Epithelial cell of esophagus (primary cell): ENCODE measurements at regions not wholly inside any gene's neighbourhood (a gene's known extent, or its start where the extent isn't known, plus 50 kb on each side); places are given as distances from the start of the nearest gene placed in this dataset.

Source experiments
- DNase-seq: peaks from one replicate; pipeline ENCODE4 v3.0.0; 2010; ENCODE audit warnings: low read depth
- H3K4me3 ChIP-seq: 2 replicates; pipeline ENCODE4 v1.5.1; 2011; ENCODE audit warnings: mild to moderate bottlenecking, low read length, control low read depth
- TF ChIP-seq, protein P1 (sequence below): IDR thresholded peaks from 2 replicates; pipeline ENCODE4 v1.5.1; 2011; ENCODE audit warnings: low read depth, mild to moderate bottlenecking, low read length, control low read depth, inconsistent platforms; ENCODE audit not compliant: insufficient read depth; ENCODE audit errors: missing control alignments

DNA sequence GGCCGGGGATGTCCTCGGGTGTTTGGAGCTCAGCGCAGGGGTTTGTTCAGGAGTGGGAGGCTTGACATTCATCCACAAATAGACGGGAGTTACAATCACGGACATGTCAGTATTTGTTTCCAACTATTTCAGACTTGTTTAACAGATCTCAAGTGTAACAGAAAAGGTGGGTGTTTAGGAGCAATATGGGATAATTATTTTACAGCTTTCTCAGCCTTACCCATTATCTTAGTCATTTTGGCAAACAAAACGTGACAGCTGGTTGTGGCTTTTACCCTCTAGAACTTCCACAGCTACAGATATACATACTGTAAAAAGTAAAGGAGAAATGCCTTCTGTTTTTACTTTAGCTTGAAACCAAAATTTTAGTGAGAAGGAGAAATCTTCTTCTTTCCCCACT, 178.7 kb upstream of the TMEM45B start:
- no peak overlapping the region for H3K4me3 ChIP-seq
- TF ChIP-seq, protein P1, sequence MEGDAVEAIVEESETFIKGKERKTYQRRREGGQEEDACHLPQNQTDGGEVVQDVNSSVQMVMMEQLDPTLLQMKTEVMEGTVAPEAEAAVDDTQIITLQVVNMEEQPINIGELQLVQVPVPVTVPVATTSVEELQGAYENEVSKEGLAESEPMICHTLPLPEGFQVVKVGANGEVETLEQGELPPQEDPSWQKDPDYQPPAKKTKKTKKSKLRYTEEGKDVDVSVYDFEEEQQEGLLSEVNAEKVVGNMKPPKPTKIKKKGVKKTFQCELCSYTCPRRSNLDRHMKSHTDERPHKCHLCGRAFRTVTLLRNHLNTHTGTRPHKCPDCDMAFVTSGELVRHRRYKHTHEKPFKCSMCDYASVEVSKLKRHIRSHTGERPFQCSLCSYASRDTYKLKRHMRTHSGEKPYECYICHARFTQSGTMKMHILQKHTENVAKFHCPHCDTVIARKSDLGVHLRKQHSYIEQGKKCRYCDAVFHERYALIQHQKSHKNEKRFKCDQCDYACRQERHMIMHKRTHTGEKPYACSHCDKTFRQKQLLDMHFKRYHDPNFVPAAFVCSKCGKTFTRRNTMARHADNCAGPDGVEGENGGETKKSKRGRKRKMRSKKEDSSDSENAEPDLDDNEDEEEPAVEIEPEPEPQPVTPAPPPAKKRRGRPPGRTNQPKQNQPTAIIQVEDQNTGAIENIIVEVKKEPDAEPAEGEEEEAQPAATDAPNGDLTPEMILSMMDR: no peak
- DNase-seq: peak; percentile 92

DNA sequence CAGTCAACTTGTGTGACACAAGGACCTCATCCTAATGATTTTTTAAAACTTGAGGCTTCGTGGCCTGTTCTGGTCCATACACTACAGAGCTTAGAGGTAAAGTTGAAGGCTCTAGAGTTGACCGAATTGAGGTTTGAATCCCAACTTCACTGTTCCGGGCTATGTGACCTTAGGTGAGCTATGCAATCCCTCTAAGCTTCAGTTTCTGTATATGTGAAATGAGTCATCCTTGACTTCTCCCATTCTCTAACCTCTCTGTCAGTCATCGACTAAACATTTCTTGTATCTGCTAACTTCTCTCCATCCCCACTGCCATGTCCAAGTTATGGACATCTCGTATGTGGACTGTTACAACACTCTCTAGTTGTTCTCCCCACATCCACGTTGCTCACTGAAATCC, 178.2 kb upstream of the TMEM45B start:
- peak; percentile 88 for DNase-seq
- TF ChIP-seq, protein P1: no peak
- H3K4me3 ChIP-seq: no peak overlapping the region

DNA sequence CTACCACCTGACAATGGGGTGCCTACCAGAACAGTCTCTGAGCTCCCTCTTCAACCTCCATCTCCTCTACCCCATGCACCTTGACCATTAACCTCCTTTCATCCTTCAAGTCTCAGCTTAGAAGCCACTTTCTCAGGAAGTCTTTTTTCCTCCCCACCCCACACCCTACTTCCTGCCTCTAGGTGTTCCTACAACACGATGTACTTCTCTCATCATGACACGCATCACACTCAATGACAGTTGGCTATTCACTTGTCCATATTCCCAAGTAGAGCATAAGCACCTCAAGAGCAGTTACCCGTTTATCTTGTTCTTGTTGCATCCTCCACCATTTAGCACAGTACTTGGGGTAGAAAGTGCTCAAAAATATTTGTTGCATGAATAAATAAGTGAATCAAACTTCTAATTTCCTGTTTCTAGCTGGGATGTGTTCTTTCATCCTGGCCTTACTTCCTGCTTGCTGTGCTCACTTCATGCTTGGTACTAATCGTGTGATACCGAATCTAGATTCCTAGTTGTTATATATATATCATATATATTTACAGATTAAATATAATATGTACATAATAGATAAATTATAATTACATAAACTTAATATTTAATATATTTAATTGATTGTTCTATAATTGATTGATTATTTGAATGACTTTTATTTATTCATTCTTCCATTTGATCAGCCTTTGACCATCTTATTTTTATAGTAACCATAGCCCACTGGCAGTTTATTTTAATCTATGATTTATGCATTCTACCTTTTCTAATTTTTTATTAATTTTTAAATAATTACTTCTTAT, 177.5 kb upstream of the TMEM45B start:
- peak; percentile 80 for DNase-seq
- TF ChIP-seq, protein P1: no peak
- H3K4me3 ChIP-seq: no peak overlapping the region

DNA sequence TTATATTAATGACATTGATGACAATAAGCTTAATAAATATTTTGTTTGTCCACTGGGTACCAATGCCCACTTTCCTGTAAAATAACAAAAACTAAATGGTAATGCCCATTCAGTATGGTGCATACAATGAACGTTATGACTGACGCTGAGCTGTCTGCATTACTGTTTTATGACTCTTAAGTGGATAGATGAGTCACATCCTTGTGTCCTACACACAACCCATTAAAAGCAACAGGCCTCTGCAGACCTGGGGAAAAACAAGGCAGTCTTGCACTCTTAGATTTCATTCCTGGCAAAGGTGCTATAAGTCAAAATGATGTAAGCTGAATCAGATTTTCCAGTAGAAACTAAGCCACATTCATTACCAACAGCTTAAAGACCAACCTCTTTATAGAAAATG, 176.3 kb upstream of the TMEM45B start:
- DNase-seq: peak; percentile 99
- no peak overlapping the region for H3K4me3 ChIP-seq
- TF ChIP-seq, protein P1: no peak

DNA sequence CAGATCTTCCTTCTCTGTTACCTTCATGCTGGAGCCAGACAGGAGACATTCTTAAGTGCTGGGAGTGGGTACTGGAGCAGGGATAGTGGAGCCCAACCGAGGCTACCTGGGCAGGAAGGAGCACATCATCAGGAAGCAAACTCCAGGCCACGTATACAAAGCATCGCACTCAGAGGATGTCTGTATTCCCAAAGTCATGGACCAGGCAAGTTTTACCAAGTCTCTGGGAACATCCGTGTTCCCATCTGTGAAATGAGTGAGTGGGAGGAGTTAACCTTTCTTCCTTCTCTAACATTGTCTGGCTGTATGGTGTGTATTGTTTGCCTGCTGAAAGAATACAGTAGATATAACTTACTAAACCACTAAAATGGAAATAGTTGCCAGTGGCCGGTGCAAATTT, 175.0 kb upstream of the TMEM45B start:
- DNase-seq: peak; percentile 67
- TF ChIP-seq, protein P1: no peak
- no peak overlapping the region for H3K4me3 ChIP-seq

DNA sequence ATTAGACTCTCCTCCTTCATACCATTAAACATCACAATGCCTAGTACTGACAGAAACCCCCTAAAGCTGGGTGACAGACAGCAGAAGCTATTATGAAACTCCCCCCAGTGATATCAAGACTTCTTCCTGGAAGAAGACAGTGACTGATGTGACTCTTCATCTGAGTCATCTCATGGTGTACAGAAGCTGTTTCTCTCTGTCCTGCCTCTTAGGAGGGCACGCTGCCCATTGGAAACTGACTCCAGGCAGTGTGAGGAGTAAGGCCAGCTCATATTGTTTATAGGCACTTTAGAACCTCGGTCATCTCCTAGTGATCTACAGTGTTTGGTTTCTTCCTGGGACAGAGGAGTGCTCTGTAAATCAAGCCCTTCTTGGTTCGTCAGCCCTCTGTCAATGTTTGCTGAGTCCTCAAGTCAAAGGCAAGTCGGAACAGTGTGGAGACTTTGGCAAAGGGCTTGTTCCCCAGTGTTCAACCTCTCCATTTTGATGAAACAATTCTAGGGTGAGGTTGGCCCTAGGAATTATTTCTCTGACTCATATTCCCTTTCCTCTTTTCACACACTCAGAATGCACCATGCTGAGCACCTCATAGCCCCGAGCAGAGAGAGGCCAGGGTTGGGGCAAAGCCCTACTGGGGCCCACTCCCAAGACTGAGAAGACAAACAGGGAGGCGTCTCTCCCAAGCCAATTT, 172.5 kb upstream of the TMEM45B start:
- H3K4me3 ChIP-seq: no peak overlapping the region
- TF ChIP-seq, protein P1: no peak
- DNase-seq: peak; percentile 99
